Esophagus squamous epithelium (tissue), 4 donors: ENCODE measurements at regions not wholly inside any gene's neighbourhood (a gene's known extent, or its start where the extent isn't known, plus 50 kb on each side); places are given as distances from the start of the nearest gene placed in this dataset.

Experiments used
- POLR2A ChIP-seq, 4 donors: fragments of 450-650 bp; IDR thresholded peaks; one replicate each; pipeline ENCODE4 v1.6.1; 2017; ENCODE audit warnings: antibody characterized with exemption in 4 of 4, mild to moderate bottlenecking in 4 of 4, moderate library complexity in 3 of 4
- TF ChIP-seq, protein P1 (sequence below), 6 experiments: fragments of 450-650 bp in 4 of 6; fragments of 200-600 bp in 2 of 6; sonication (generic) in 2 of 6; IDR thresholded peaks; one replicate each; pipeline ENCODE4 v1.5.1; 2016 to 2019; ENCODE audit warnings: antibody characterized with exemption in 6 of 6, mild to moderate bottlenecking in 4 of 6, moderate library complexity in 4 of 6

DNA sequence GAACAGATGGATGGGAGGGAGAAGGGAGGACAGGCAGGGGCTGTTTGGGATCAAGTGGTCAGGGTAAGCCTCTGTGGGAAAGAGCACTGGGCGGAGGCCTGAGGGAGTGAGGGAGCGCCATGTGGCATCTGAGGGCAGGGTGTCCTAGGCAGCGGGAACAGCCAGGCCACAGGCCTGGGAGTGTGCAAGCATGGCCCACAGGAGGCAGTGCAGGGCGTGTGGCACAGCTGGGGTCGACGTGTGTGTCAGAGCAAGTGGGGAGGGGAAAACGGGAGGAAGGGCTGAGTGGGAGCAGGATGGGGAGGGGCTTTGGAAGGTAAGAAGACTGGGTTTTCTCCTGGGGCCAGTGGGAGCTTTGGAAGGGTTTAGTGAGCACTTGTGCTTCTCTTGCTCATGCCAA, 143.4 kb downstream of the SYF2 start:
- no peak for TF ChIP-seq POLR2A (IDR thresholded peaks at IDR 0.05)
- TF ChIP-seq, protein P1, sequence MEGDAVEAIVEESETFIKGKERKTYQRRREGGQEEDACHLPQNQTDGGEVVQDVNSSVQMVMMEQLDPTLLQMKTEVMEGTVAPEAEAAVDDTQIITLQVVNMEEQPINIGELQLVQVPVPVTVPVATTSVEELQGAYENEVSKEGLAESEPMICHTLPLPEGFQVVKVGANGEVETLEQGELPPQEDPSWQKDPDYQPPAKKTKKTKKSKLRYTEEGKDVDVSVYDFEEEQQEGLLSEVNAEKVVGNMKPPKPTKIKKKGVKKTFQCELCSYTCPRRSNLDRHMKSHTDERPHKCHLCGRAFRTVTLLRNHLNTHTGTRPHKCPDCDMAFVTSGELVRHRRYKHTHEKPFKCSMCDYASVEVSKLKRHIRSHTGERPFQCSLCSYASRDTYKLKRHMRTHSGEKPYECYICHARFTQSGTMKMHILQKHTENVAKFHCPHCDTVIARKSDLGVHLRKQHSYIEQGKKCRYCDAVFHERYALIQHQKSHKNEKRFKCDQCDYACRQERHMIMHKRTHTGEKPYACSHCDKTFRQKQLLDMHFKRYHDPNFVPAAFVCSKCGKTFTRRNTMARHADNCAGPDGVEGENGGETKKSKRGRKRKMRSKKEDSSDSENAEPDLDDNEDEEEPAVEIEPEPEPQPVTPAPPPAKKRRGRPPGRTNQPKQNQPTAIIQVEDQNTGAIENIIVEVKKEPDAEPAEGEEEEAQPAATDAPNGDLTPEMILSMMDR (IDR thresholded peaks at IDR 0.05): no peak
